Keratinocyte (primary cell): ENCODE measurements at regions not wholly inside any gene's neighbourhood (a gene's known extent, or its start where the extent isn't known, plus 50 kb on each side); places are given as distances from the start of the nearest gene placed in this dataset.

Source experiments
- EZH2 ChIP-seq: IDR thresholded peaks from one replicate; pipeline ENCODE4 v1.6.1; 2012; ENCODE audit warnings: inconsistent platforms, mild to moderate bottlenecking, low read length, moderate library complexity
- TF ChIP-seq, protein P1 (sequence below), 3 experiments: IDR thresholded peaks in 1 of 3; conservative IDR thresholded peaks in 1 of 3; optimal IDR thresholded peaks in 1 of 3; 2 replicates in 2 of 3; 3 replicates in 1 of 3; pipeline versions ENCODE3 to v1.5.1; 2011; ENCODE audit warnings: low read length in 3 of 3, mild to moderate bottlenecking in 3 of 3, moderate library complexity in 2 of 3, control low read depth in 1 of 3, inconsistent platforms in 1 of 3; ENCODE audit not compliant: insufficient read depth in 2 of 3; ENCODE audit errors: extremely low read depth in 1 of 3

DNA sequence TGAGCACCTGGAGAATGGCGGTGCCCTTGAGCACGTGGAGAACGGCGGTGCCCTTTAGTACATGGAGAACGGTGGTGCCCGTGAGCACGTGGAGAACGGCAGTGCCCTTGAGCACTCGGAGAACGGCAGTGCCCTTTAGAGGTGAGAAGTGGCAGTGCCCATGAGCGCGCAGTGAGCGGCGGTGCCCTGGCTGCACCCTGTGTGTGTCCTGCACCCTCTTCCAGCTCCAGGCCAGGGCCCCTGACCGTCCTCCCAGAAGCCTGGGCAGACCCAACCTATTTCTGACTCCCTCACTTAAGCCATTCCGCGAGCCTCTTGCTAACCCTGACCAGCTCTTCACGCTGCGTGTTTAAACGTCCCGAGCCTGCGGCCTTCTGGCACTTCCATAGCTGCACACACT lies 151.3 kb downstream of the DLL1 start:
- TF ChIP-seq, protein P1, sequence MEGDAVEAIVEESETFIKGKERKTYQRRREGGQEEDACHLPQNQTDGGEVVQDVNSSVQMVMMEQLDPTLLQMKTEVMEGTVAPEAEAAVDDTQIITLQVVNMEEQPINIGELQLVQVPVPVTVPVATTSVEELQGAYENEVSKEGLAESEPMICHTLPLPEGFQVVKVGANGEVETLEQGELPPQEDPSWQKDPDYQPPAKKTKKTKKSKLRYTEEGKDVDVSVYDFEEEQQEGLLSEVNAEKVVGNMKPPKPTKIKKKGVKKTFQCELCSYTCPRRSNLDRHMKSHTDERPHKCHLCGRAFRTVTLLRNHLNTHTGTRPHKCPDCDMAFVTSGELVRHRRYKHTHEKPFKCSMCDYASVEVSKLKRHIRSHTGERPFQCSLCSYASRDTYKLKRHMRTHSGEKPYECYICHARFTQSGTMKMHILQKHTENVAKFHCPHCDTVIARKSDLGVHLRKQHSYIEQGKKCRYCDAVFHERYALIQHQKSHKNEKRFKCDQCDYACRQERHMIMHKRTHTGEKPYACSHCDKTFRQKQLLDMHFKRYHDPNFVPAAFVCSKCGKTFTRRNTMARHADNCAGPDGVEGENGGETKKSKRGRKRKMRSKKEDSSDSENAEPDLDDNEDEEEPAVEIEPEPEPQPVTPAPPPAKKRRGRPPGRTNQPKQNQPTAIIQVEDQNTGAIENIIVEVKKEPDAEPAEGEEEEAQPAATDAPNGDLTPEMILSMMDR (optimal IDR thresholded peaks at IDR 0.05 in 1 of 3, IDR thresholded peaks at IDR 0.05 in 1 of 3, conservative IDR thresholded peaks at IDR 0.05 in 1 of 3; ENCODE audit: extremely low read depth in 1 of 3, insufficient read depth in 2 of 3, low read length in 3 of 3), result no peak
- no peak for TF ChIP-seq EZH2
